IMR-90 (cell line): ENCODE measurements at regions not wholly inside any gene's neighbourhood (a gene's known extent, or its start where the extent isn't known, plus 50 kb on each side); places are given as distances from the start of the nearest gene placed in this dataset.

ENCODE experiments used
- ATAC-seq: fragments of 200-7000 bp; cut with Tn5 transposase; 2 replicates; pipeline ENCODE4 v1.9.1; 2020; ENCODE audit warnings: low read depth, mild to moderate bottlenecking, moderate library complexity
- BruUV-seq: library from RNA; stranded (reverse); fragments of 400-500 nt; replicated peaks from 2 replicates; lab custom pipeline; 2021; lab: Mats Ljungman, UMichigan
- CTCF ChIA-PET: fragments of 300-600 bp; formaldehyde crosslinking; extraction: SDS; loops from one replicate; lab custom pipeline; 2021; ENCODE audit warnings: antibody characterized with exemption; lab: Yijun Ruan, JAX
- POLR2A ChIA-PET: fragments of 300-600 bp; sonication (Branson Sonifier 250); formaldehyde crosslinking; loops from one replicate; lab custom pipeline; 2022; ENCODE audit warnings: antibody characterized with exemption; ENCODE audit not compliant: unreplicated experiment; lab: Charles Lee
- DNase-seq: peaks from one replicate; pipeline ENCODE4 v3.0.0; 2013
- H2AFZ ChIP-seq: replicated peaks from 2 replicates; pipeline ENCODE3; 2013; ENCODE audit warnings: low read length, mild to moderate bottlenecking; ENCODE audit not compliant: poor library complexity
- H2AK5ac ChIP-seq: 2 replicates; pipeline ENCODE4 v1.6.1; 2013; ENCODE audit warnings: low read depth, low read length, inconsistent platforms
- H2AK9ac ChIP-seq: replicated peaks from 2 replicates; pipeline ENCODE3; 2013; ENCODE audit warnings: mild to moderate bottlenecking, low read depth, low read length, moderate library complexity; ENCODE audit not compliant: poor library complexity
- H2BK120ac ChIP-seq: 2 replicates; pipeline ENCODE4 v1.6.1; 2013; ENCODE audit warnings: low read depth, low read length, inconsistent platforms
- H2BK15ac ChIP-seq: 3 replicates; pipeline ENCODE4 v1.6.1; 2013; ENCODE audit warnings: low read depth, low read length, inconsistent platforms
- H2BK20ac ChIP-seq: 2 replicates; pipeline ENCODE4 v1.6.1; 2013; ENCODE audit warnings: low read depth, mild to moderate bottlenecking, inconsistent platforms, low read length, moderate library complexity
- H2BK5ac ChIP-seq: 2 replicates; pipeline ENCODE4 v1.6.1; 2013; ENCODE audit warnings: mild to moderate bottlenecking, low read depth, low read length, inconsistent platforms; ENCODE audit not compliant: poor library complexity, severe bottlenecking
- H3K14ac ChIP-seq: replicated peaks from 2 replicates; pipeline ENCODE4 v1.6.1; 2013; ENCODE audit warnings: low read depth, low read length, inconsistent platforms
- H3K18ac ChIP-seq: 2 replicates; pipeline ENCODE4 v1.6.1; 2013; ENCODE audit warnings: low read depth, low read length, control low read depth
- H3K23ac ChIP-seq: 2 replicates; pipeline ENCODE4 v1.6.1; 2013; ENCODE audit warnings: low read depth, low read length, inconsistent platforms
- H3K27ac ChIP-seq: 2 replicates; pipeline ENCODE4 v1.5.1; 2013; ENCODE audit warnings: mild to moderate bottlenecking, control low read depth, low read length; ENCODE audit not compliant: insufficient read depth
- H3K27me3 ChIP-seq: 2 replicates; pipeline ENCODE4 v1.6.1; 2013; ENCODE audit warnings: low read length; ENCODE audit not compliant: control insufficient read depth, insufficient read depth
- H3K36me3 ChIP-seq: 2 replicates; pipeline ENCODE4 v1.6.1; 2013; ENCODE audit warnings: low read length, mixed read lengths; ENCODE audit not compliant: control insufficient read depth, insufficient read depth
- H3K4ac ChIP-seq: 2 replicates; pipeline ENCODE4 v1.6.1; 2013; ENCODE audit warnings: low read depth, low read length, inconsistent platforms
- H3K4me1 ChIP-seq: 2 replicates; pipeline ENCODE4 v1.6.1; 2013; ENCODE audit warnings: low read length, mixed read lengths; ENCODE audit not compliant: control insufficient read depth, insufficient read depth
- H3K4me2 ChIP-seq: 2 replicates; pipeline ENCODE4 v1.6.1; 2013; ENCODE audit warnings: low read depth, mild to moderate bottlenecking, control low read depth, low read length, moderate library complexity
- H3K4me3 ChIP-seq: 2 replicates; pipeline ENCODE4 v1.5.1; 2013; ENCODE audit warnings: low read depth, mild to moderate bottlenecking, control low read depth, low read length, moderate library complexity; ENCODE audit not compliant: insufficient read depth
- H3K56ac ChIP-seq: 2 replicates; pipeline ENCODE4 v1.6.1; 2013; ENCODE audit warnings: low read length, inconsistent platforms; ENCODE audit not compliant: insufficient read depth; ENCODE audit errors: extremely low read depth
- H3K79me1 ChIP-seq, 2 experiments: 2 replicates each; pipeline ENCODE4 v1.6.1; 2013; ENCODE audit warnings: low read length in 2 of 2, inconsistent platforms in 1 of 2, low read depth in 1 of 2
- H3K9ac ChIP-seq: 2 replicates; pipeline ENCODE4 v1.6.1; 2013; ENCODE audit warnings: low read depth, low read length, control low read depth
- H3K9me1 ChIP-seq: 2 replicates; pipeline ENCODE4 v1.6.1; 2013; ENCODE audit warnings: low read length, inconsistent platforms; ENCODE audit not compliant: insufficient read depth
- H3K9me3 ChIP-seq: 2 replicates; pipeline ENCODE4 v1.6.1; 2013; ENCODE audit warnings: low read length; ENCODE audit not compliant: control insufficient read depth, insufficient read depth
- H4K20me1 ChIP-seq: 2 replicates; pipeline ENCODE4 v1.6.1; 2013; ENCODE audit warnings: low read length, inconsistent platforms; ENCODE audit not compliant: insufficient read depth
- H4K5ac ChIP-seq: 2 replicates; pipeline ENCODE4 v1.6.1; 2013; ENCODE audit warnings: mild to moderate bottlenecking, low read depth, low read length, control low read depth
- H4K8ac ChIP-seq, 2 experiments: 2 replicates each; pipeline ENCODE4 v1.6.1; 2013; ENCODE audit warnings: low read depth in 2 of 2, low read length in 2 of 2, control low read depth in 1 of 2, inconsistent platforms in 1 of 2
- H4K91ac ChIP-seq: 2 replicates; pipeline ENCODE4 v1.6.1; 2013; ENCODE audit warnings: low read depth, low read length, inconsistent platforms; ENCODE audit not compliant: insufficient read depth
- CEBPB ChIP-seq: IDR thresholded peaks from 2 replicates; pipeline ENCODE4 v1.6.1; 2012; ENCODE audit warnings: low read depth, low read length, improper control_type of control experiment
- RCOR1 ChIP-seq: IDR thresholded peaks from 2 replicates; pipeline ENCODE4 v1.6.1; 2012; ENCODE audit warnings: mild to moderate bottlenecking, low read length, improper control_type of control experiment; ENCODE audit not compliant: insufficient replicate concordance
- USF2 ChIP-seq: fragments of 150-350 bp; IDR thresholded peaks from 2 replicates; pipeline ENCODE4 v1.6.1; 2017; ENCODE audit warnings: mild to moderate bottlenecking, antibody characterized with exemption, low read length, low read depth
- WGBS, 2 experiments: methylation state at CpG; one replicate each; pipeline versions ENCODE4 v1.1.5 to v1.1.7; 2013; ENCODE audit warnings: missing lambda C conversion rate in 2 of 2; ENCODE audit not compliant: insufficient read length in 1 of 2; ENCODE audit errors: extremely low coverage in 2 of 2; 5-methylcytosine and 5-hydroxymethylcytosine counted together
- dilution Hi-C: fragments of 300-500 bp; cut with HindIII; formaldehyde crosslinking; loops from one replicate; pipeline ENCODE4 v1.14.3; 2018; ENCODE audit warnings: low sequenced_read_pairs; ENCODE audit not compliant: unreplicated experiment
- in situ Hi-C: fragments of 300-500 bp; cut with MboI; formaldehyde crosslinking; loops from 3 replicates; pipeline ENCODE4 v1.14.3; 2019; ENCODE audit warnings: low sequenced_read_pairs, inconsistent platforms, mixed read lengths
- intact Hi-C: fragments of 100-400 bp; cut with micrococcal nuclease; formaldehyde crosslinking; loops from 2 replicates; pipeline ENCODE4 v1.10.0; 2022

GRCh38 chr18:59041819-59042815, 97.6 kb upstream of the SEC11C start:
- dilution Hi-C loops: no loop called here
- in situ Hi-C loops: no loop called here
- Histone ChIP-seq H3K4me2 (no peak overlapping the region), H3K27me3 (no peaks in the 10 kb centered on the region), H3K4me3 (no peak overlapping the region), H4K8ac (no peak overlapping the region), H3K79me1 (no peaks in the 10 kb centered on the region), H4K5ac (no peak overlapping the region), H3K4ac (no peak overlapping the region), H3K27ac (no peak overlapping the region), H2AK5ac (no peak overlapping the region), H3K18ac (no peak overlapping the region), H3K9ac (no peak overlapping the region), H4K20me1 (no peaks in the 10 kb centered on the region), H2BK120ac (no peak overlapping the region), H2BK20ac (no peak overlapping the region), H4K91ac (no peak overlapping the region), H3K23ac (no peak overlapping the region), H3K9me3 (no peaks in the 10 kb centered on the region), H2AFZ (peak overlapping the region; percentile 58), H2BK15ac (no peak overlapping the region), H2BK5ac (no peak overlapping the region), H3K14ac (0 out of 2 replicates have a peak overlapping the region, but pooled peaks have one; percentile 4), H3K36me3 (no peaks in the 10 kb centered on the region), H2AK9ac (no peak overlapping the region), H3K4me1 (peaks cover 3% of the 10 kb centered on the region; the same call in 1 of the 2 replicates), H3K9me1 (no peaks in the 10 kb centered on the region; the same call in 1 of the 2 replicates), H3K56ac (no peak overlapping the region)
- ATAC-seq (peak; percentile 56), DNase-seq (no peak)
- TF ChIP-seq CEBPB (peak; percentile 25; the same call in 1 of the 2 replicates), USF2 (no peak), RCOR1 (no peak)
- intact Hi-C loops: no loop called here
- POLR2A ChIA-PET: no interaction called here
- CTCF ChIA-PET: interaction anchor here (0.8 to 1.1 kb wide), 3 partner anchors 9 to 17 kb away, joined by 3 to 7 read pairs (median 5); no protein-coding TSS in a partner anchor
- BruUV-seq: no TSS peak
- WGBS, 2 experiments: no CpG with 5 or more reads among the region's 10 CpGs
